ENCODE measurements at regions not wholly inside any gene's neighbourhood (a gene's known extent, or its start where the extent isn't known, plus 50 kb on each side); places are given as distances from the start of the nearest gene placed in this dataset.

DNA sequence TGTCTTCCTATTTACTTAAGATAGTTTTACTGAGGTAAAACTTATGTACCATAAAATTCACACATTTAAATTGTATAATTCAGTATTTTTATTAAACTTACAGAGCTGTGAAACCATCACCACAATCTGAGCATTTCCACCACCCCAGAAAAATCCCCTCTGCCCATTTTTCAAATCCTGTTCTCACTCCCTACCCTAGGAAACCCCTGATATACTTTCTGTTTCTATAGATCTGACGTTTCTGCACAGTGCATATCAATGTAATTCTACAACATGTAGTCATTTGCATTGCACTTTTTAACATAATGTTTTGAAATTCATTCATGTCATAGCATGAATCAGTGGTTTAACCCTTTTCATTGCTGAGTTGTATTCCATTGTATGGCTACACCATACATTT lies 96.7 kb upstream of the OPRM1 start (continued):
- TF ChIP-seq, protein P1, sequence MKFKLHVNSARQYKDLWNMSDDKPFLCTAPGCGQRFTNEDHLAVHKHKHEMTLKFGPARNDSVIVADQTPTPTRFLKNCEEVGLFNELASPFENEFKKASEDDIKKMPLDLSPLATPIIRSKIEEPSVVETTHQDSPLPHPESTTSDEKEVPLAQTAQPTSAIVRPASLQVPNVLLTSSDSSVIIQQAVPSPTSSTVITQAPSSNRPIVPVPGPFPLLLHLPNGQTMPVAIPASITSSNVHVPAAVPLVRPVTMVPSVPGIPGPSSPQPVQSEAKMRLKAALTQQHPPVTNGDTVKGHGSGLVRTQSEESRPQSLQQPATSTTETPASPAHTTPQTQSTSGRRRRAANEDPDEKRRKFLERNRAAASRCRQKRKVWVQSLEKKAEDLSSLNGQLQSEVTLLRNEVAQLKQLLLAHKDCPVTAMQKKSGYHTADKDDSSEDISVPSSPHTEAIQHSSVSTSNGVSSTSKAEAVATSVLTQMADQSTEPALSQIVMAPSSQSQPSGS (IDR thresholded peaks at IDR 0.05; ENCODE audit: low read length) = no peak
